ENCODE measurements at regions not wholly inside any gene's neighbourhood (a gene's known extent, or its start where the extent isn't known, plus 50 kb on each side); places are given as distances from the start of the nearest gene placed in this dataset.

GRCh38 chr6:51289041-51289440 is 470.4 kb downstream of the TFAP2B start:
- TF ChIP-seq RAD21 (IDR thresholded peaks at IDR 0.05; ENCODE audit: insufficient read depth, low read depth, low read length) = no peak
- no peak for TF ChIP-seq ZNF207 (IDR thresholded peaks at IDR 0.05; ENCODE audit: borderline replicate concordance)
- no peak for TF ChIP-seq RFX5 (IDR thresholded peaks at IDR 0.05; ENCODE audit: low read depth, low read length)
- TF ChIP-seq NR2C2 (IDR thresholded peaks at IDR 0.05; ENCODE audit: borderline replicate concordance, control insufficient read depth, insufficient read length, low read depth) = no peak
- no peak for TF ChIP-seq GABPA (IDR thresholded peaks at IDR 0.05; ENCODE audit: low read depth)

All from GM12878 (cell line).